OCI-LY3 (cell line): ENCODE measurements at regions not wholly inside any gene's neighbourhood (a gene's known extent, or its start where the extent isn't known, plus 50 kb on each side); places are given as distances from the start of the nearest gene placed in this dataset.

Source experiments
- EZH2phosphoT487 ChIP-seq: fragments of 200-600 bp; shearing (Covaris generic); IDR thresholded peaks from 2 replicates; pipeline ENCODE4 v1.6.1; 2018; ENCODE audit warnings: antibody characterized with exemption, mixed run types, low read depth
- TF ChIP-seq, protein P1 (sequence below): fragments of 200-600, 300-600 bp; sonication (generic); IDR thresholded peaks from 2 replicates; pipeline ENCODE4 v1.5.1; 2014; ENCODE audit warnings: antibody characterized with exemption, low read length, low read depth

DNA sequence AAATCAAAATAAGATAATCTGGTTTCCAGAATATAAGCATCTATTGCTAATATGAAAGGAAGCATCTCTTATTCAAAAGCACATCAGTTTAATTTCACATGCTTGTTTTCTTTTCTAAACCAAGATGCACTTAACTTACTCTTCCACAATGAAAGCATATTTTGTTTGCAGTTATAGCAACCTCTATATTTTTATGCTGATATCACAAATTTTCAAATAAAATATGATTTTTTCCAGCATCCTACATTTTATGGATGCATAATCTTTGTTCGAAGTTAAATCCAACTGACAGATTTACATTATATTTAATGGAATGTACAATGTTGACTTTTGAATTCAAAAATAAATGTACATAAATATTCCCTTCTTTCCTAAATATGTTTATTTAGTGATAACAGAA, 978.3 kb upstream of the B3GALT2 start:
- TF ChIP-seq EZH2phosphoT487 = no peak
- TF ChIP-seq, protein P1, sequence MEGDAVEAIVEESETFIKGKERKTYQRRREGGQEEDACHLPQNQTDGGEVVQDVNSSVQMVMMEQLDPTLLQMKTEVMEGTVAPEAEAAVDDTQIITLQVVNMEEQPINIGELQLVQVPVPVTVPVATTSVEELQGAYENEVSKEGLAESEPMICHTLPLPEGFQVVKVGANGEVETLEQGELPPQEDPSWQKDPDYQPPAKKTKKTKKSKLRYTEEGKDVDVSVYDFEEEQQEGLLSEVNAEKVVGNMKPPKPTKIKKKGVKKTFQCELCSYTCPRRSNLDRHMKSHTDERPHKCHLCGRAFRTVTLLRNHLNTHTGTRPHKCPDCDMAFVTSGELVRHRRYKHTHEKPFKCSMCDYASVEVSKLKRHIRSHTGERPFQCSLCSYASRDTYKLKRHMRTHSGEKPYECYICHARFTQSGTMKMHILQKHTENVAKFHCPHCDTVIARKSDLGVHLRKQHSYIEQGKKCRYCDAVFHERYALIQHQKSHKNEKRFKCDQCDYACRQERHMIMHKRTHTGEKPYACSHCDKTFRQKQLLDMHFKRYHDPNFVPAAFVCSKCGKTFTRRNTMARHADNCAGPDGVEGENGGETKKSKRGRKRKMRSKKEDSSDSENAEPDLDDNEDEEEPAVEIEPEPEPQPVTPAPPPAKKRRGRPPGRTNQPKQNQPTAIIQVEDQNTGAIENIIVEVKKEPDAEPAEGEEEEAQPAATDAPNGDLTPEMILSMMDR = no peak
